BLaER1 treated with 17β-estradiol and CSF1 and Interleukin-3, amounts not matched to agents 10 nM and 100 nM (cell line): ENCODE measurements at regions not wholly inside any gene's neighbourhood (a gene's known extent, or its start where the extent isn't known, plus 50 kb on each side); places are given as distances from the start of the nearest gene placed in this dataset.

Experiments used
- H3K27ac ChIP-seq, 11 experiments: shearing (Covaris generic); formaldehyde crosslinking; 2 replicates each; pipeline ENCODE4 v1.8.1; 2022
- H3K27me3 ChIP-seq, 11 experiments: shearing (Covaris generic); formaldehyde crosslinking; 2 replicates each; pipeline ENCODE4 v1.8.1; 2022
- H3K36me3 ChIP-seq, 11 experiments: shearing (Covaris generic); formaldehyde crosslinking; 2 replicates each; pipeline ENCODE4 v1.8.1; 2022
- H3K4me1 ChIP-seq, 10 experiments: shearing (Covaris generic); formaldehyde crosslinking; 2 replicates each; pipeline ENCODE4 v1.8.1; 2022
- H3K4me2 ChIP-seq, 11 experiments: shearing (Covaris generic); formaldehyde crosslinking; 2 replicates each; pipeline ENCODE4 v1.8.1; 2022
- H3K4me3 ChIP-seq, 10 experiments: shearing (Covaris generic); formaldehyde crosslinking; 2 replicates each; pipeline ENCODE4 v1.8.1; 2022
- H3K9ac ChIP-seq, 11 experiments: shearing (Covaris generic); formaldehyde crosslinking; 2 replicates each; pipeline ENCODE4 v1.8.1; 2022
- H3K9me3 ChIP-seq, 11 experiments: shearing (Covaris generic); formaldehyde crosslinking; replicated peaks in 1 of 11; 2 replicates each; pipeline ENCODE4 v1.8.1; 2022
- H4K20me1 ChIP-seq, 11 experiments: shearing (Covaris generic); formaldehyde crosslinking; 2 replicates each; pipeline ENCODE4 v1.8.1; 2022
- Cebpa-rat ChIP-seq, 11 experiments: shearing (Covaris generic); IDR thresholded peaks; 2 replicates each; pipeline ENCODE4 v1.8.1; 2022

- H3K27ac ChIP-seq = no peak overlapping the region
- H3K27me3 ChIP-seq = no peaks in the 10 kb centered on the region
- H3K9me3 ChIP-seq = no peaks in the 10 kb centered on the region
- no peaks in the 10 kb centered on the region for H4K20me1 ChIP-seq
- no peaks in the 10 kb centered on the region for H3K36me3 ChIP-seq
- no peaks in the 10 kb centered on the region for H3K4me1 ChIP-seq
- TF ChIP-seq Cebpa-rat (IDR thresholded peaks at IDR 0.05) = no peak
- no peak overlapping the region for H3K9ac ChIP-seq
- no peak overlapping the region for H3K4me3 ChIP-seq
- H3K4me2 ChIP-seq = no peak overlapping the region
Observed at GRCh38 chr18:71523483-71524435, 1020.4 kb downstream of the CBLN2 start.

DNA sequence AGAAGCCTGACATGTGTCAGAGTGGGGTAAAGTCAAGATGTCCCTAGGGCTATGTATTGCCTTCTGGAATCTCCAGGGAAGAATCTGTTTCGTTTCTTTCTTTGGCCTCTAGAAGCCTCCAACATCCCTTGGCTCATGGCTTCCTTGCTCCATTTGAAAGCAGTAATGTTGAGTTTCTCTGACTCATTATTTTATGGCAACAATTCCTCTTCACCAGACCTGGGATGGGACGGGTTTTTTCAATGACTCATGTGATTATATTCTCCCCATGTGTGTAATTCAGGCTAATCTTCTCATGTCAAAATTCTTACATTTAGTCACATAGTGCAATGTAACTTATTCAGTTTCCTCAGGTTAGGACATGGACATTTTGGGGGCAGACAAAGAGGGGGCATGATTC, 1038.6 kb downstream of the CBLN2 start:
- H3K4me1 ChIP-seq = peaks cover 0 to 8% (median 0%) of the 10 kb centered on the region in 10 experiments; a peak in 1 of 20 replicates
- no peak for TF ChIP-seq Cebpa-rat (IDR thresholded peaks at IDR 0.05)
- H3K4me2 ChIP-seq = no peak overlapping the region
- no peak overlapping the region for H3K4me3 ChIP-seq
- no peaks in the 10 kb centered on the region for H3K27me3 ChIP-seq
- H3K27ac ChIP-seq = no peak overlapping the region
- H4K20me1 ChIP-seq = no peaks in the 10 kb centered on the region
- H3K36me3 ChIP-seq = no peaks in the 10 kb centered on the region
- peaks cover 0 to 10% (median 6%) of the 10 kb centered on the region in 11 experiments; a peak in 11 of 22 replicates for H3K9me3 ChIP-seq
- H3K9ac ChIP-seq = no peak overlapping the region

GRCh38 chr18:71503222-71503621, 1040.9 kb downstream of the CBLN2 start:
- Histone ChIP-seq H4K20me1 (no peaks in the 10 kb centered on the region), H3K27ac (no peak overlapping the region), H3K27me3 (no peaks in the 10 kb centered on the region), H3K4me2 (no peak overlapping the region), H3K4me3 (no peak overlapping the region), H3K9ac (no peak overlapping the region), H3K9me3 (peaks cover 0 to 10% (median 6%) of the 10 kb centered on the region in 11 experiments; a peak in 12 of 22 replicates), H3K4me1 (peaks cover 0 to 8% (median 0%) of the 10 kb centered on the region in 10 experiments; a peak in 1 of 20 replicates), H3K36me3 (no peaks in the 10 kb centered on the region)
- no peak for TF ChIP-seq Cebpa-rat (IDR thresholded peaks at IDR 0.05)

DNA sequence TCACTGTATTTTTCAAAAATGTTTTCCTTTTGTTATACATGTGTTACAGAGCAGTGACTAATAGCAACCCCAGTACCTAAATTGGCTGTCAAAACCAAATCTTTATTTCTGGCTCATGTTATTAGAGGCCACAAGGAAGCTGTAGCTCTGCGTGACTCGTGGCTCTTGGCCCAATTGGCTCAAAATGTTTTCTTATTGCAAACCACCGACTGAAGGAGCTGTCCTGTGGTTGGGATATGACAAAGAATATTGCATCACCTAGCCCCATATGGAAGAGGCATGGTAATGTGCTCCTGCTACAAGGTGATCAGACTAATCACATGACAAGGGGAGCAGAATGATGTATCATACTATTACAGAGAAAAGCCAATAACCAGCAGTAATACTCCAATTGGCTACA, 1058.5 kb downstream of the CBLN2 start:
- no peaks in the 10 kb centered on the region for H3K36me3 ChIP-seq
- H3K9ac ChIP-seq = no peak overlapping the region
- no peaks in the 10 kb centered on the region for H3K9me3 ChIP-seq
- H3K4me3 ChIP-seq = no peak overlapping the region
- H3K27ac ChIP-seq = no peak overlapping the region
- no peak for TF ChIP-seq Cebpa-rat (IDR thresholded peaks at IDR 0.05)
- no peak overlapping the region for H3K4me2 ChIP-seq
- H3K27me3 ChIP-seq = no peaks in the 10 kb centered on the region
- no peaks in the 10 kb centered on the region for H3K4me1 ChIP-seq
- no peaks in the 10 kb centered on the region for H4K20me1 ChIP-seq

DNA sequence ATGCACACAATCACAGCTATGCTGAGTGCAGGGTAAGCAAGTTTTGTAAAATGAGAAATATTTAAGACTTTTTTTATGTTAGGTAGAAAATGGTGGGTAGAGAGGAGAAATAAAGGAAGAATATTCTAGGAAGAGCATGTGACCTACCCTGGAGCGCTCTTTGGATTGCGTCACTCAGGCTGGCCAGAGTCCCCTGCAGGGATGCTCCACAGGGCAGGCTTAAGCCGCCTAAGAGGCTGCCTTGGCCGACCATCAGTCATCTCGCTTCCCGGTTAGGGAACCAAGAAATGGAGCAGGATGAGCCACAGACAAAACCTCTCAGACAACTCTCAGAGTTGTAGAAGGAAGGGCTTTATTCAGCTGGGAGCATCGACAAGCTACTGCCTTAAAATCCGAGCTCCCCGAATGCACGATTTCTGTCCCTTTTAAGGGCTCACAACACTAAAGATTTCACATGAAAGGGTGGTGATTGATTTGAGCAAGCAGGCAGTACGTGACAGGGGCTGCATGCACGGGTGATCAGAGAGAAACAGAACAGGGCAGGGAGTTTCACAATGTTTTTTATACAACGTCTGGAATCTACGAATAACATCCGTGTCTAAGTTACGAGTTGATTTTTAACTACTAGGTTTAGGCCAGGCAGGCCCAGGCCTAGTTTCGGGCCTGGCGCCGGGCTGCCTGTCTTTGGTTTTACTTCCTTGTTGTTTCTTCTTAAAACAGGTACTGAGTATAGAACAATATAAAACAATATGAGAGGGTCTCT, 1072.0 kb downstream of the CBLN2 start:
- no peak overlapping the region for H3K4me2 ChIP-seq
- no peaks in the 10 kb centered on the region for H3K27me3 ChIP-seq
- H3K4me1 ChIP-seq = peaks cover 0 to 6% (median 0%) of the 10 kb centered on the region in 10 experiments; a peak in 1 of 20 replicates
- no peak overlapping the region for H3K27ac ChIP-seq
- no peaks in the 10 kb centered on the region for H4K20me1 ChIP-seq
- no peaks in the 10 kb centered on the region for H3K9me3 ChIP-seq
- no peak overlapping the region for H3K4me3 ChIP-seq
- no peak overlapping the region for H3K9ac ChIP-seq
- no peaks in the 10 kb centered on the region for H3K36me3 ChIP-seq
- peak in 2 of 11 experiments; percentile 7 to 48; a peak in 1 of 22 replicates for TF ChIP-seq Cebpa-rat (IDR thresholded peaks at IDR 0.05)

GRCh38 chr18:71456206-71456605, 1087.9 kb downstream of the CBLN2 start:
- Histone ChIP-seq H3K4me2 (no peak overlapping the region), H3K4me1 (no peaks in the 10 kb centered on the region; a peak in 1 of 20 replicates), H3K9ac (no peak overlapping the region), H3K4me3 (no peak overlapping the region), H3K27me3 (no peaks in the 10 kb centered on the region), H3K9me3 (no peaks in the 10 kb centered on the region), H3K27ac (no peak overlapping the region), H3K36me3 (no peaks in the 10 kb centered on the region), H4K20me1 (no peaks in the 10 kb centered on the region)
- TF ChIP-seq Cebpa-rat (IDR thresholded peaks at IDR 0.05) = no peak

DNA sequence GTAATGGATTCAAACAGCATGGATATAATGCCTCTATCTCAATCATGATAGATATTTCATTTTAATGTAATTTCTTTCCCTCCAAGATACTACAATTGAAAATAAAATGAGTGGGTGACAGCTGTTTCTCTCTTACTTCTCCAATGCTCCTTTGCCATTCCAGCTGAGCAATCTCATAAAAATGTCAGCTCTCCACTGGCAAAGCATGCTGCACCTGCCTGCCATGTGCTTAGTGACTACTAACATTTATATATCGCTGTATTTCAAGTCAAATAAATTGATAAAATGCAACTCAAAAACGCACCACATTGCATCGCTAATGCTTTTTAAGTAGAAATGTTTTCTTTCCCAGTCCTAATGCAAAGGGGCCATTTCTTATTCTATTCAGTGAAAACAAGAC, 1093.9 kb downstream of the CBLN2 start:
- TF ChIP-seq Cebpa-rat (IDR thresholded peaks at IDR 0.05) = no peak
- Histone ChIP-seq H3K4me3 (no peak overlapping the region), H3K4me2 (no peak overlapping the region), H3K36me3 (no peaks in the 10 kb centered on the region), H4K20me1 (no peaks in the 10 kb centered on the region), H3K9me3 (no peaks in the 10 kb centered on the region), H3K9ac (no peak overlapping the region), H3K27me3 (no peaks in the 10 kb centered on the region), H3K4me1 (no peaks in the 10 kb centered on the region), H3K27ac (no peak overlapping the region)

GRCh38 chr18:71443706-71444480, 1100.2 kb downstream of the CBLN2 start:
- H3K9ac ChIP-seq = no peak overlapping the region

GRCh38 chr18:71442731-71443141, 1101.4 kb downstream of the CBLN2 start:
- no peak overlapping the region for H3K4me3 ChIP-seq
- no peaks in the 10 kb centered on the region for H4K20me1 ChIP-seq
- no peak overlapping the region for H3K4me2 ChIP-seq
- no peaks in the 10 kb centered on the region for H3K27me3 ChIP-seq
- no peaks in the 10 kb centered on the region for H3K4me1 ChIP-seq
- TF ChIP-seq Cebpa-rat (IDR thresholded peaks at IDR 0.05) = no peak
- no peak overlapping the region for H3K27ac ChIP-seq
- peaks cover 0 to 9% (median 0%) of the 10 kb centered on the region in 11 experiments; a peak in 7 of 22 replicates for H3K9me3 ChIP-seq
- H3K9ac ChIP-seq = no peak overlapping the region
- no peaks in the 10 kb centered on the region for H3K36me3 ChIP-seq

More at GRCh38 chr18:71443706-71444480, 1100.2 kb downstream of the CBLN2 start:
- Histone ChIP-seq H3K4me1 (no peaks in the 10 kb centered on the region), H3K4me2 (no peak overlapping the region), H3K9me3 (peaks cover 0 to 9% (median 0%) of the 10 kb centered on the region in 11 experiments; a peak in 7 of 22 replicates), H3K27ac (no peak overlapping the region), H4K20me1 (no peaks in the 10 kb centered on the region), H3K27me3 (no peaks in the 10 kb centered on the region), H3K4me3 (no peak overlapping the region), H3K36me3 (no peaks in the 10 kb centered on the region)
- no peak for TF ChIP-seq Cebpa-rat (IDR thresholded peaks at IDR 0.05)
